ENCODE measurements at regions not wholly inside any gene's neighbourhood (a gene's known extent, or its start where the extent isn't known, plus 50 kb on each side); places are given as distances from the start of the nearest gene placed in this dataset.

GRCh38 chr18:2417861-2418610, 153.3 kb downstream of the METTL4 start:
- DNase-seq = peak; percentile 16
- Histone ChIP-seq H3K4me3 (ENCODE audit: low read depth, low read length) (no peak overlapping the region), H3K36me3 (replicated peaks) (no peaks in the 10 kb centered on the region), H3K27ac (no peak overlapping the region), H3K27me3 (replicated peaks) (no peaks in the 10 kb centered on the region)
- no peak for TF ChIP-seq CTCF (IDR thresholded peaks at IDR 0.05; ENCODE audit: low read depth, low read length, missing control alignments)
- in situ Hi-C loops (cut with HindIII; ENCODE audit: low pct_ligation_motif_present, low sequenced_read_pairs) = no loop called here

- no peaks in the 10 kb centered on the region for H3K27me3 ChIP-seq (replicated peaks)
- in situ Hi-C loops (cut with HindIII; ENCODE audit: low pct_ligation_motif_present, low sequenced_read_pairs) = no loop called here
- DNase-seq = no peak
- no peak overlapping the region for H3K27ac ChIP-seq
- TF ChIP-seq CTCF (IDR thresholded peaks at IDR 0.05; ENCODE audit: low read depth, low read length, missing control alignments) = no peak
- H3K4me3 ChIP-seq (ENCODE audit: low read depth, low read length) = no peak overlapping the region
- H3K36me3 ChIP-seq (replicated peaks) = no peaks in the 10 kb centered on the region
Measured at GRCh38 chr18:2420367-2420766, 150.9 kb downstream of the METTL4 start.

- no peaks in the 10 kb centered on the region for H3K27me3 ChIP-seq (replicated peaks)
- no peak overlapping the region for H3K27ac ChIP-seq
- in situ Hi-C loops (cut with HindIII; ENCODE audit: low pct_ligation_motif_present, low sequenced_read_pairs) = no loop called here
- TF ChIP-seq CTCF (IDR thresholded peaks at IDR 0.05; ENCODE audit: low read depth, low read length, missing control alignments) = no peak
- no peak for DNase-seq
- no peaks in the 10 kb centered on the region for H3K36me3 ChIP-seq (replicated peaks)
- H3K4me3 ChIP-seq (ENCODE audit: low read depth, low read length) = no peak overlapping the region
Measured at GRCh38 chr18:2423761-2424160, 147.5 kb downstream of the METTL4 start.

- Histone ChIP-seq H3K27ac (no peak overlapping the region), H3K27me3 (replicated peaks) (no peaks in the 10 kb centered on the region), H3K4me3 (ENCODE audit: low read depth, low read length) (no peak overlapping the region), H3K36me3 (replicated peaks) (no peaks in the 10 kb centered on the region)
- TF ChIP-seq CTCF (IDR thresholded peaks at IDR 0.05; ENCODE audit: low read depth, low read length, missing control alignments) = no peak
- in situ Hi-C loops (cut with HindIII; ENCODE audit: low pct_ligation_motif_present, low sequenced_read_pairs) = no loop called here
- DNase-seq = no peak
Measured at GRCh38 chr18:2424420-2424819, 146.9 kb downstream of the METTL4 start.

- Histone ChIP-seq H3K36me3 (replicated peaks) (no peaks in the 10 kb centered on the region), H3K4me3 (ENCODE audit: low read depth, low read length) (no peak overlapping the region), H3K27me3 (replicated peaks) (no peaks in the 10 kb centered on the region), H3K27ac (no peak overlapping the region)
- peak; percentile 34 for DNase-seq
- in situ Hi-C loops (cut with HindIII; ENCODE audit: low pct_ligation_motif_present, low sequenced_read_pairs) = no loop called here
- TF ChIP-seq CTCF (IDR thresholded peaks at IDR 0.05; ENCODE audit: low read depth, low read length, missing control alignments) = no peak
Measured at GRCh38 chr18:2425426-2426317, 145.6 kb downstream of the METTL4 start.
